ENCODE measurements at regions not wholly inside any gene's neighbourhood (a gene's known extent, or its start where the extent isn't known, plus 50 kb on each side); places are given as distances from the start of the nearest gene placed in this dataset.

- DNase-seq (ENCODE audit: low read depth), result no peak
- no peak overlapping the region for H3K4me3 ChIP-seq (ENCODE audit: low read depth, low read length)
Observed at GRCh38 chr3:56915966-56916586, 114.3 kb upstream of the ARHGEF3 start.

GRCh38 chr3:56914646-56915045 is 112.9 kb upstream of the ARHGEF3 start:
- DNase-seq (ENCODE audit: low read depth), result no peak
- H3K4me3 ChIP-seq (ENCODE audit: low read depth, low read length), result no peak overlapping the region
- no peak for TF ChIP-seq CTCF (conservative IDR thresholded peaks at IDR 0.05; ENCODE audit: low read depth, low read length)

More at GRCh38 chr3:56915966-56916586, 114.3 kb upstream of the ARHGEF3 start:
- no peak for TF ChIP-seq CTCF (conservative IDR thresholded peaks at IDR 0.05; ENCODE audit: low read depth, low read length)

GRCh38 chr3:56911363-56911762 is 109.6 kb upstream of the ARHGEF3 start:
- no peak overlapping the region for H3K4me3 ChIP-seq (ENCODE audit: low read depth, low read length)
- TF ChIP-seq CTCF (conservative IDR thresholded peaks at IDR 0.05; ENCODE audit: low read depth, low read length), result no peak
- no peak for DNase-seq (ENCODE audit: low read depth)

GRCh38 chr3:56909349-56909748 is 107.6 kb upstream of the ARHGEF3 start:
- no peak for DNase-seq (ENCODE audit: low read depth)
- no peak for TF ChIP-seq CTCF (conservative IDR thresholded peaks at IDR 0.05; ENCODE audit: low read depth, low read length)
- no peak overlapping the region for H3K4me3 ChIP-seq (ENCODE audit: low read depth, low read length)

- no peak for TF ChIP-seq CTCF (conservative IDR thresholded peaks at IDR 0.05; ENCODE audit: low read depth, low read length)
Observed at GRCh38 chr3:56908004-56908403, 106.3 kb upstream of the ARHGEF3 start.

GRCh38 chr3:56904552-56905215 is 102.9 kb upstream of the ARHGEF3 start:
- TF ChIP-seq CTCF (conservative IDR thresholded peaks at IDR 0.05; ENCODE audit: low read depth, low read length), result no peak
- no peak overlapping the region for H3K4me3 ChIP-seq (ENCODE audit: low read depth, low read length)
- DNase-seq (ENCODE audit: low read depth), result no peak

More at GRCh38 chr3:56908004-56908403, 106.3 kb upstream of the ARHGEF3 start:
- DNase-seq (ENCODE audit: low read depth), result no peak
- H3K4me3 ChIP-seq (ENCODE audit: low read depth, low read length), result no peak overlapping the region

Data from epithelial cell of proximal tubule (primary cell).